IPS-15b (cell line): ENCODE measurements at regions not wholly inside any gene's neighbourhood (a gene's known extent, or its start where the extent isn't known, plus 50 kb on each side); places are given as distances from the start of the nearest gene placed in this dataset.

Experiments
- H3K27me3 ChIP-seq: one replicate; pipeline ENCODE4 v1.6.1; 2013; ENCODE audit warnings: low read length; ENCODE audit not compliant: control insufficient read depth, insufficient read depth
- H3K36me3 ChIP-seq: one replicate; pipeline ENCODE4 v1.6.1; 2013; ENCODE audit warnings: low read length; ENCODE audit not compliant: control insufficient read depth, insufficient read depth
- H3K4me1 ChIP-seq: one replicate; pipeline ENCODE4 v1.6.1; 2013; ENCODE audit warnings: mild to moderate bottlenecking, low read length; ENCODE audit not compliant: control insufficient read depth, insufficient read depth
- H3K4me3 ChIP-seq: one replicate; pipeline ENCODE4 v1.5.1; 2013; ENCODE audit warnings: low read depth, low read length
- H3K9ac ChIP-seq: one replicate; pipeline ENCODE4 v1.6.1; 2013; ENCODE audit warnings: low read depth, mild to moderate bottlenecking, low read length
- H3K9me3 ChIP-seq: one replicate; pipeline ENCODE4 v1.6.1; 2013; ENCODE audit warnings: mild to moderate bottlenecking, low read length; ENCODE audit not compliant: control insufficient read depth, insufficient read depth

- Histone ChIP-seq H3K9me3 (no peaks in the 10 kb centered on the region), H3K27me3 (no peaks in the 10 kb centered on the region), H3K4me1 (no peaks in the 10 kb centered on the region), H3K4me3 (no peak overlapping the region), H3K36me3 (no peaks in the 10 kb centered on the region), H3K9ac (no peak overlapping the region)
These were observed 111.3 kb upstream of the EDNRB start for GRCh38 chr13:78029901-78030300.

- Histone ChIP-seq H3K36me3 (no peaks in the 10 kb centered on the region), H3K27me3 (no peaks in the 10 kb centered on the region), H3K9me3 (no peaks in the 10 kb centered on the region), H3K9ac (no peak overlapping the region), H3K4me3 (no peak overlapping the region), H3K4me1 (no peaks in the 10 kb centered on the region)
These were observed 110.3 kb upstream of the EDNRB start for GRCh38 chr13:78028960-78029359.

GRCh38 chr13:78024996-78025395 lies 106.4 kb upstream of the EDNRB start:
- H3K9me3 ChIP-seq: no peaks in the 10 kb centered on the region
- no peaks in the 10 kb centered on the region for H3K4me1 ChIP-seq
- no peaks in the 10 kb centered on the region for H3K36me3 ChIP-seq
- no peaks in the 10 kb centered on the region for H3K27me3 ChIP-seq
- H3K4me3 ChIP-seq: no peak overlapping the region
- H3K9ac ChIP-seq: no peak overlapping the region

- Histone ChIP-seq H3K36me3 (no peaks in the 10 kb centered on the region), H3K4me3 (no peak overlapping the region), H3K27me3 (no peaks in the 10 kb centered on the region), H3K9ac (no peak overlapping the region), H3K4me1 (no peaks in the 10 kb centered on the region), H3K9me3 (no peaks in the 10 kb centered on the region)
These were observed 103.7 kb upstream of the EDNRB start for GRCh38 chr13:78022164-78022877.

- Histone ChIP-seq H3K27me3 (no peaks in the 10 kb centered on the region), H3K4me1 (no peaks in the 10 kb centered on the region), H3K36me3 (no peaks in the 10 kb centered on the region), H3K9me3 (no peaks in the 10 kb centered on the region), H3K4me3 (no peak overlapping the region), H3K9ac (no peak overlapping the region)
These were observed 102.2 kb upstream of the EDNRB start for GRCh38 chr13:78020861-78021260.

- Histone ChIP-seq H3K4me1 (no peaks in the 10 kb centered on the region), H3K4me3 (no peak overlapping the region), H3K9ac (no peak overlapping the region), H3K9me3 (no peaks in the 10 kb centered on the region), H3K27me3 (no peaks in the 10 kb centered on the region), H3K36me3 (no peaks in the 10 kb centered on the region)
These were observed 97.2 kb upstream of the EDNRB start for GRCh38 chr13:78015782-78016181.

- H3K36me3 ChIP-seq: no peaks in the 10 kb centered on the region
- no peak overlapping the region for H3K9ac ChIP-seq
- no peaks in the 10 kb centered on the region for H3K9me3 ChIP-seq
- no peak overlapping the region for H3K4me3 ChIP-seq
- no peaks in the 10 kb centered on the region for H3K27me3 ChIP-seq
- no peaks in the 10 kb centered on the region for H3K4me1 ChIP-seq
These were observed 93.4 kb upstream of the EDNRB start for GRCh38 chr13:78012046-78012445.

- H3K9me3 ChIP-seq: no peaks in the 10 kb centered on the region
- no peak overlapping the region for H3K9ac ChIP-seq
- H3K4me1 ChIP-seq: no peaks in the 10 kb centered on the region
- H3K36me3 ChIP-seq: no peaks in the 10 kb centered on the region
- no peak overlapping the region for H3K4me3 ChIP-seq
- H3K27me3 ChIP-seq: no peaks in the 10 kb centered on the region
These were observed 86.2 kb upstream of the EDNRB start for GRCh38 chr13:78004821-78005220.

GRCh38 chr13:77999746-78000145 lies 81.1 kb upstream of the EDNRB start:
- no peak overlapping the region for H3K4me3 ChIP-seq
- H3K4me1 ChIP-seq: no peaks in the 10 kb centered on the region
- H3K36me3 ChIP-seq: no peaks in the 10 kb centered on the region
- no peak overlapping the region for H3K9ac ChIP-seq
- H3K9me3 ChIP-seq: no peaks in the 10 kb centered on the region
- no peaks in the 10 kb centered on the region for H3K27me3 ChIP-seq

GRCh38 chr13:77994166-77994565 lies 75.5 kb upstream of the EDNRB start:
- no peak overlapping the region for H3K9ac ChIP-seq
- H3K4me1 ChIP-seq: no peaks in the 10 kb centered on the region
- H3K36me3 ChIP-seq: no peaks in the 10 kb centered on the region
- no peak overlapping the region for H3K4me3 ChIP-seq
- no peaks in the 10 kb centered on the region for H3K27me3 ChIP-seq
- H3K9me3 ChIP-seq: no peaks in the 10 kb centered on the region

- Histone ChIP-seq H3K9me3 (no peaks in the 10 kb centered on the region), H3K9ac (no peak overlapping the region), H3K36me3 (no peaks in the 10 kb centered on the region), H3K4me3 (no peak overlapping the region), H3K27me3 (no peaks in the 10 kb centered on the region), H3K4me1 (no peaks in the 10 kb centered on the region)
These were observed 72.4 kb upstream of the EDNRB start for GRCh38 chr13:77991003-77991402.

GRCh38 chr13:77989281-77989680 lies 70.7 kb upstream of the EDNRB start:
- H3K9me3 ChIP-seq: no peaks in the 10 kb centered on the region
- H3K9ac ChIP-seq: no peak overlapping the region
- H3K36me3 ChIP-seq: no peaks in the 10 kb centered on the region
- H3K27me3 ChIP-seq: no peaks in the 10 kb centered on the region
- H3K4me3 ChIP-seq: no peak overlapping the region
- H3K4me1 ChIP-seq: no peaks in the 10 kb centered on the region
